ENCODE measurements at regions not wholly inside any gene's neighbourhood (a gene's known extent, or its start where the extent isn't known, plus 50 kb on each side); places are given as distances from the start of the nearest gene placed in this dataset.

- H3K27ac ChIP-seq (ENCODE audit: low read depth in 1 of 2, low read length in 2 of 2), result no peak overlapping the region
- H3K4me1 ChIP-seq (ENCODE audit: control insufficient read depth in 4 of 4, insufficient read depth in 4 of 4, low read length in 3 of 4), result no peaks in the 10 kb centered on the region
- H3K27me3 ChIP-seq (ENCODE audit: control insufficient read depth in 4 of 4, insufficient read depth in 4 of 4, low read length in 3 of 4), result no peaks in the 10 kb centered on the region
- WGBS, result 97% methylated on average over 1 of the region's 1 CpG
- H3K9ac ChIP-seq (ENCODE audit: low read depth in 1 of 2, low read length in 2 of 2), result no peak overlapping the region
- no peak for DNase-seq (ENCODE audit: low spot score)
- no peak for TF ChIP-seq JUND (IDR thresholded peaks at IDR 0.05)
- no peak for TF ChIP-seq GABPA (IDR thresholded peaks at IDR 0.05 in 1 of 2, conservative IDR thresholded peaks at IDR 0.05 in 1 of 2)
- no peak for TF ChIP-seq FOXA2 (IDR thresholded peaks at IDR 0.05)
- no peaks in the 10 kb centered on the region for H3K36me3 ChIP-seq (ENCODE audit: control insufficient read depth in 4 of 4, insufficient read depth in 3 of 4, low read depth in 1 of 4, low read length in 3 of 4)
- H3K9me3 ChIP-seq (ENCODE audit: control insufficient read depth in 4 of 4, low read length in 3 of 4), result no peaks in the 10 kb centered on the region
- no peak overlapping the region for H3K4me3 ChIP-seq (ENCODE audit: low read depth in 1 of 3, low read length in 3 of 3)
Observed at GRCh38 chr12:25741917-25742316, 188.8 kb upstream of the LMNTD1 start.

GRCh38 chr12:25743679-25744215 is 190.7 kb upstream of the LMNTD1 start:
- Histone ChIP-seq H3K4me3 (ENCODE audit: low read depth in 1 of 3, low read length in 3 of 3) (no peak overlapping the region), H3K36me3 (ENCODE audit: control insufficient read depth in 4 of 4, insufficient read depth in 3 of 4, low read depth in 1 of 4, low read length in 3 of 4) (no peaks in the 10 kb centered on the region), H3K27ac (ENCODE audit: low read depth in 1 of 2, low read length in 2 of 2) (no peak overlapping the region), H3K9ac (ENCODE audit: low read depth in 1 of 2, low read length in 2 of 2) (no peak overlapping the region), H3K4me1 (ENCODE audit: control insufficient read depth in 4 of 4, insufficient read depth in 4 of 4, low read length in 3 of 4) (no peaks in the 10 kb centered on the region), H3K27me3 (ENCODE audit: control insufficient read depth in 4 of 4, insufficient read depth in 4 of 4, low read length in 3 of 4) (no peaks in the 10 kb centered on the region), H3K9me3 (ENCODE audit: control insufficient read depth in 4 of 4, low read length in 3 of 4) (no peaks in the 10 kb centered on the region)
- DNase-seq (ENCODE audit: low spot score), result no peak
- 84% methylated on average over 5 of the region's 5 CpGs for WGBS
- no peak for TF ChIP-seq SP1 (IDR thresholded peaks at IDR 0.05)
- TF ChIP-seq GABPA (IDR thresholded peaks at IDR 0.05 in 1 of 2, conservative IDR thresholded peaks at IDR 0.05 in 1 of 2), result no peak
- no peak for TF ChIP-seq NR2F2 (IDR thresholded peaks at IDR 0.05)
- TF ChIP-seq FOXA1 (IDR thresholded peaks at IDR 0.05), result no peak
- no peak for TF ChIP-seq YY1 (IDR thresholded peaks at IDR 0.05)
- TF ChIP-seq, protein P1, sequence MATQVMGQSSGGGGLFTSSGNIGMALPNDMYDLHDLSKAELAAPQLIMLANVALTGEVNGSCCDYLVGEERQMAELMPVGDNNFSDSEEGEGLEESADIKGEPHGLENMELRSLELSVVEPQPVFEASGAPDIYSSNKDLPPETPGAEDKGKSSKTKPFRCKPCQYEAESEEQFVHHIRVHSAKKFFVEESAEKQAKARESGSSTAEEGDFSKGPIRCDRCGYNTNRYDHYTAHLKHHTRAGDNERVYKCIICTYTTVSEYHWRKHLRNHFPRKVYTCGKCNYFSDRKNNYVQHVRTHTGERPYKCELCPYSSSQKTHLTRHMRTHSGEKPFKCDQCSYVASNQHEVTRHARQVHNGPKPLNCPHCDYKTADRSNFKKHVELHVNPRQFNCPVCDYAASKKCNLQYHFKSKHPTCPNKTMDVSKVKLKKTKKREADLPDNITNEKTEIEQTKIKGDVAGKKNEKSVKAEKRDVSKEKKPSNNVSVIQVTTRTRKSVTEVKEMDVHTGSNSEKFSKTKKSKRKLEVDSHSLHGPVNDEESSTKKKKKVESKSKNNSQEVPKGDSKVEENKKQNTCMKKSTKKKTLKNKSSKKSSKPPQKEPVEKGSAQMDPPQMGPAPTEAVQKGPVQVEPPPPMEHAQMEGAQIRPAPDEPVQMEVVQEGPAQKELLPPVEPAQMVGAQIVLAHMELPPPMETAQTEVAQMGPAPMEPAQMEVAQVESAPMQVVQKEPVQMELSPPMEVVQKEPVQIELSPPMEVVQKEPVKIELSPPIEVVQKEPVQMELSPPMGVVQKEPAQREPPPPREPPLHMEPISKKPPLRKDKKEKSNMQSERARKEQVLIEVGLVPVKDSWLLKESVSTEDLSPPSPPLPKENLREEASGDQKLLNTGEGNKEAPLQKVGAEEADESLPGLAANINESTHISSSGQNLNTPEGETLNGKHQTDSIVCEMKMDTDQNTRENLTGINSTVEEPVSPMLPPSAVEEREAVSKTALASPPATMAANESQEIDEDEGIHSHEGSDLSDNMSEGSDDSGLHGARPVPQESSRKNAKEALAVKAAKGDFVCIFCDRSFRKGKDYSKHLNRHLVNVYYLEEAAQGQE (IDR thresholded peaks at IDR 0.05), result no peak
- no peak for TF ChIP-seq HNF4A (conservative IDR thresholded peaks at IDR 0.05)
- TF ChIP-seq, protein P2, sequence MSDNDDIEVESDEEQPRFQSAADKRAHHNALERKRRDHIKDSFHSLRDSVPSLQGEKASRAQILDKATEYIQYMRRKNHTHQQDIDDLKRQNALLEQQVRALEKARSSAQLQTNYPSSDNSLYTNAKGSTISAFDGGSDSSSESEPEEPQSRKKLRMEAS (IDR thresholded peaks at IDR 0.05), result no peak
- TF ChIP-seq ZBTB33 (IDR thresholded peaks at IDR 0.05), result no peak
- TF ChIP-seq EGR1 (IDR thresholded peaks at IDR 0.05; ENCODE audit: low read depth in 2 of 2), result no peak
- no peak for TF ChIP-seq RXRA (IDR thresholded peaks at IDR 0.05)
- TF ChIP-seq HNF4G (IDR thresholded peaks at IDR 0.05), result no peak
- no peak for TF ChIP-seq ATF3 (IDR thresholded peaks at IDR 0.05)
- no peak for TF ChIP-seq JUND (IDR thresholded peaks at IDR 0.05)
- no peak for TF ChIP-seq RAD21 (IDR thresholded peaks at IDR 0.05)

All from liver (tissue), 7 donors.